ENCODE measurements at regions not wholly inside any gene's neighbourhood (a gene's known extent, or its start where the extent isn't known, plus 50 kb on each side); places are given as distances from the start of the nearest gene placed in this dataset.

DNA sequence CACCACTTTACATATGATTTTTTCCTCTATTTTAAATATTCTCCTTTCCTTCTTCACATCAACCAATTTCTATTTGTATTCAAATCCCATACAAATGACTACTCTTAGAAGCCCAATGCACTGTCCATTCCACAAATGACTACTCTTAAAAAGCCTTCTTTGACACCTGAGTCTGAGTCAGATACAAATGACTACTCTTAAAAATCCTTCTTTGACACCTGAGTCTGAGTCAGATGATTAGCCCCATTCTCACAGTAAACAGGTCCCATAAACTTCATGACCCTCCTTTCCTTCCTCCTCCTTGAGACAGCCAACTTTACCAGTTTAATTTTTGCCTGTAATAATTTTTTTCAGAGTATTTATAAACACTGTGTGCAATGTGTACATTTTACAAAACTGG, 231.3 kb upstream of the USP25 start:
- no peak for FAIRE-seq
- Histone ChIP-seq H3K27me3 (ENCODE audit: control insufficient read depth in 1 of 2, insufficient read depth in 2 of 2, low read length in 2 of 2) (no peaks in the 10 kb centered on the region), H3K4me1 (ENCODE audit: insufficient read depth, low read length) (no peaks in the 10 kb centered on the region), H3K9me3 (ENCODE audit: low read length) (no peaks in the 10 kb centered on the region), H3K4me2 (ENCODE audit: low read depth, low read length) (no peak overlapping the region), H3K36me3 (replicated peaks in 1 of 2; ENCODE audit: control insufficient read depth in 1 of 2, insufficient read depth in 2 of 2, low read length in 2 of 2) (no peaks in the 10 kb centered on the region), H4K20me1 (ENCODE audit: insufficient read depth, low read length) (no peaks in the 10 kb centered on the region), H2AFZ (ENCODE audit: low read length) (no peak overlapping the region), H3K79me2 (ENCODE audit: insufficient read depth, low read length) (no peaks in the 10 kb centered on the region), H3K9ac (ENCODE audit: insufficient read depth, low read depth, low read length) (no peak overlapping the region), H3K4me3 (replicated peaks in 1 of 3; ENCODE audit: insufficient read depth in 1 of 3, low read depth in 2 of 3, low read length in 3 of 3) (no peak overlapping the region), H3K27ac (ENCODE audit: extremely low read length, insufficient read depth, low read length) (no peak overlapping the region)
- ChIA-PET POLR2A (no interaction called here), CTCF (ENCODE audit: low intra/inter-chr PET ratio, low total read pairs) (no interaction called here)
- no TSS peak for BruUV-seq (replicated peaks)
- TF ChIP-seq PAWR (CRISPR knock-in tag; IDR thresholded peaks at IDR 0.05; ENCODE audit: borderline replicate concordance) = no peak
- no peak for TF ChIP-seq PHB2 (IDR thresholded peaks at IDR 0.05; ENCODE audit: partially characterized antibody)
- TF ChIP-seq RAD21 (CRISPR knock-in tag; IDR thresholded peaks at IDR 0.05) = no peak
- TF ChIP-seq CAMTA2 (CRISPR knock-in tag; IDR thresholded peaks at IDR 0.05; ENCODE audit: borderline replicate concordance) = no peak
- TF ChIP-seq ZNF709 (CRISPR knock-in tag; IDR thresholded peaks at IDR 0.05) = no peak
- no peak for TF ChIP-seq IKZF4 (CRISPR knock-in tag; IDR thresholded peaks at IDR 0.05; ENCODE audit: borderline replicate concordance, low read depth, not compliant biosample characterization)
- no peak for TF ChIP-seq HOXA5 (CRISPR knock-in tag; IDR thresholded peaks at IDR 0.05)
- no peak for TF ChIP-seq ZNF24 (IDR thresholded peaks at IDR 0.05)
- no peak for TF ChIP-seq NFIB (CRISPR knock-in tag; IDR thresholded peaks at IDR 0.05; ENCODE audit: borderline replicate concordance)
- TF ChIP-seq KLF16 (CRISPR knock-in tag; IDR thresholded peaks at IDR 0.05) = no peak
- TF ChIP-seq RBFOX2 (IDR thresholded peaks at IDR 0.05; ENCODE audit: low read depth, low read length) = no peak
- no peak for TF ChIP-seq ZFP62 (CRISPR knock-in tag; IDR thresholded peaks at IDR 0.05)
- TF ChIP-seq PHF8 (CRISPR knock-in tag; IDR thresholded peaks at IDR 0.05) = no peak
- TF ChIP-seq ZKSCAN5 (CRISPR knock-in tag; IDR thresholded peaks at IDR 0.05) = no peak
- no peak for TF ChIP-seq ZMAT3 (CRISPR knock-in tag; conservative IDR thresholded peaks at IDR 0.05)
- TF ChIP-seq, protein P1, sequence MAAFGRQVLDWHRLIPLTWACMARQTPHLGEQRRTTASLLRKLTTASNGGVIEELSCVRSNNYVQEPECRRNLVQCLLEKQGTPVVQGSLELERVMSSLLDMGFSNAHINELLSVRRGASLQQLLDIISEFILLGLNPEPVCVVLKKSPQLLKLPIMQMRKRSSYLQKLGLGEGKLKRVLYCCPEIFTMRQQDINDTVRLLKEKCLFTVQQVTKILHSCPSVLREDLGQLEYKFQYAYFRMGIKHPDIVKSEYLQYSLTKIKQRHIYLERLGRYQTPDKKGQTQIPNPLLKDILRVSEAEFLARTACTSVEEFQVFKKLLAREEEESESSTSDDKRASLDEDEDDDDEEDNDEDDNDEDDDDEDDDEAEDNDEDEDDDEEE (CRISPR knock-in tag; IDR thresholded peaks at IDR 0.05) = no peak
- ATAC-seq = no peak
- intact Hi-C loops (cut with micrococcal nuclease; ENCODE audit: unreplicated experiment) = no loop called here
- no peak for DNase-seq (ENCODE audit: low spot score)
- in situ Hi-C loops (cut with HindIII; ENCODE audit: extremely low pct_ligation_motif_present, low pct_unique_long_range_greater_than_20kb) = loop anchor here (25.0 kb wide), 1 partner anchor 636 kb away; no protein-coding TSS in a partner anchor
